HFFc6 (cell line): ENCODE measurements at regions not wholly inside any gene's neighbourhood (a gene's known extent, or its start where the extent isn't known, plus 50 kb on each side); places are given as distances from the start of the nearest gene placed in this dataset.

Source experiments
- DNase-seq: peaks from one replicate; pipeline ENCODE4 v3.0.0-alpha.2; 2018
- H3K27ac Mint-ChIP-seq: 2 replicates; pipeline ENCODE4 v1.8.0; 2020; ENCODE audit warnings: mild to moderate bottlenecking, mixed read lengths
- H3K27me3 Mint-ChIP-seq: 2 replicates; pipeline ENCODE4 v1.8.0; 2021; ENCODE audit warnings: mild to moderate bottlenecking, moderate library complexity, mixed read lengths; ENCODE audit not compliant: insufficient read depth
- H3K36me3 Mint-ChIP-seq: 2 replicates; pipeline ENCODE4 v1.8.0; 2021; ENCODE audit warnings: low read depth, mixed read lengths
- H3K4me1 Mint-ChIP-seq: 2 replicates; pipeline ENCODE4 v1.8.0; 2020; ENCODE audit warnings: low read depth, mixed read lengths
- H3K4me3 Mint-ChIP-seq: 2 replicates; pipeline ENCODE4 v1.8.0; 2020; ENCODE audit warnings: mild to moderate bottlenecking, moderate library complexity, mixed read lengths
- H3K9me3 Mint-ChIP-seq: 2 replicates; pipeline ENCODE4 v1.8.0; 2020; ENCODE audit warnings: mild to moderate bottlenecking, mixed read lengths
- CTCF ChIP-seq: fragments of 200-600 bp; sonication (generic); IDR thresholded peaks from 2 replicates; pipeline ENCODE4 v1.5.0; 2021; ENCODE audit warnings: antibody characterized with exemption, mild to moderate bottlenecking

DNA sequence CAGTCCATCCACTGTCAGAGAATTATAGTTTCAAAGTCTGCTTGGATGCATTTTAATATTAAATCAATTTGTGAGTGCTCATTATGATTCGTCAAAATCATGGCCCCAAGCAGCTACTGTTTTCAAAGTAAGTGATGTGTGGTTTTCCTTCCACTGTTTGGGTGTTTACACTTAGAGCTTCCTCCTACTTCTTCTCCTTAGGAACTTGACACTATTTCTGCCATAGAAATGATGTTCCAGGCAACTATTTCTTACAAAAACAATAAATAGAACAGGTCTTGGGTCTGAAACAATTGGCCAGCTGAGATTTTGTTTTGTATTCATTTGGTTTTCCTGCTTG, 132.8 kb upstream of the RAI14 start:
- Mint-ChIP-seq H3K27ac (peak overlapping the region; percentile 58; the same call in 1 of the 2 replicates), H3K36me3 (no peaks in the 10 kb centered on the region), H3K4me3 (no peak overlapping the region), H3K9me3 (no peaks in the 10 kb centered on the region), H3K4me1 (peaks cover 57% of the 10 kb centered on the region), H3K27me3 (no peaks in the 10 kb centered on the region)
- peak; percentile 48 for TF ChIP-seq CTCF
- no peak for DNase-seq

- H3K27ac Mint-ChIP-seq: peak overlapping the region; percentile 58
- H3K36me3 Mint-ChIP-seq: no peaks in the 10 kb centered on the region
- H3K27me3 Mint-ChIP-seq: no peaks in the 10 kb centered on the region
- H3K4me3 Mint-ChIP-seq: no peak overlapping the region
- no peaks in the 10 kb centered on the region for H3K9me3 Mint-ChIP-seq
- DNase-seq: peak; percentile 68
- peaks cover 53% of the 10 kb centered on the region for H3K4me1 Mint-ChIP-seq
- no peak for TF ChIP-seq CTCF
Measured at GRCh38 chr5:34524123-34524522, 132.0 kb upstream of the RAI14 start.

DNA sequence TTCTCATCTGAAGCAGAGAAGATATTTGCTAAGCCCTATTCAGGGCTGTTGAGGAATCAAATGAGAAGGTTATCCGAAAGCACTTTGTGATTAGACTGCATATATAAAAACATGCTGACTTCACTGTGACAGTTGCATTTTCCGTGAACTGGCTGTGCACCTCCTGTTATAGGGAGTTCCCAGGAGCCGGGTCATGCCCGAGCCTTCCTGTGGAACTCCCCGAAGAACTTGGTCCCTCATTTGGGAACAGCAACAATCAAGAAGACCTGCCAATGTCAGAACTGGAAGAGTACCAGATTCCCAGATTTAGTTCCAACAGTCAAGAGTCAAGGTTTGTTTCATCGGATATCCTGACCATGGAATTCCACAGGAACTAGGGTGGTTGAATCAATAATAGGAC, 130.4 kb upstream of the RAI14 start:
- DNase-seq: no peak
- Mint-ChIP-seq H3K4me1 (peaks cover 48% of the 10 kb centered on the region), H3K4me3 (no peak overlapping the region), H3K9me3 (no peaks in the 10 kb centered on the region), H3K36me3 (no peaks in the 10 kb centered on the region), H3K27ac (no peak overlapping the region), H3K27me3 (no peaks in the 10 kb centered on the region)
- TF ChIP-seq CTCF: no peak

DNA sequence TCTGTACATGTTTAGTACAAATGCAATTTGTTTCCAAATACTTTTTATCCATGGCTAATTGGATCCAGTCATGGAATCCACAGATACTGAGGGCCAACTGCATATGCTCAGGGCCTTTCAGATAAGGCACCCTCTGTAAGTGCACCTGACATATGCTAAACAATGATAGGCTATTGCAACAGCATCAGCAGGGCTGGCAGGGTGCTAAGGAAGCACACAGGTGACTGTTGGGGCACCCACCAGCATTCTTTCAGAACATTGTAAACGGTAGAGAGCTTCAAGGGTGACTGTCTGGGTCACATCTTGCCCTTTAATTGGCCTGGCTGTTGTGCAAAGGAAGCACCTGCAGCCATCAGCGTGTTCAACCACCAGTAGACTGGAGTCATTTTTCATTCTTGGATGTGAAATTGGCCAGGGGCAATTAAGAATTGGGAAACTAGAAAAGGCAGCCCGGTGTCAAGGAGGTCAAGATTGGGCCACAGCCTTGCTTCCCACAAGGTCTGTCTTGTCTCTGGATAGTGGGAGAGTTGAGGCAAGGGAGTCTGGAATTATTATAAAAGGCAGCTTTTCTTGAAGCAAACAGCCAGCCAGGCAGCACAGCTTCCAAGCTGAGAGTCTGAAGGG, 129.3 kb upstream of the RAI14 start:
- H3K4me3 Mint-ChIP-seq: no peak overlapping the region
- no peaks in the 10 kb centered on the region for H3K9me3 Mint-ChIP-seq
- TF ChIP-seq CTCF: no peak
- no peaks in the 10 kb centered on the region for H3K36me3 Mint-ChIP-seq
- H3K4me1 Mint-ChIP-seq: peaks cover 51% of the 10 kb centered on the region
- DNase-seq: no peak
- no peaks in the 10 kb centered on the region for H3K27me3 Mint-ChIP-seq
- no peak overlapping the region for H3K27ac Mint-ChIP-seq

DNA sequence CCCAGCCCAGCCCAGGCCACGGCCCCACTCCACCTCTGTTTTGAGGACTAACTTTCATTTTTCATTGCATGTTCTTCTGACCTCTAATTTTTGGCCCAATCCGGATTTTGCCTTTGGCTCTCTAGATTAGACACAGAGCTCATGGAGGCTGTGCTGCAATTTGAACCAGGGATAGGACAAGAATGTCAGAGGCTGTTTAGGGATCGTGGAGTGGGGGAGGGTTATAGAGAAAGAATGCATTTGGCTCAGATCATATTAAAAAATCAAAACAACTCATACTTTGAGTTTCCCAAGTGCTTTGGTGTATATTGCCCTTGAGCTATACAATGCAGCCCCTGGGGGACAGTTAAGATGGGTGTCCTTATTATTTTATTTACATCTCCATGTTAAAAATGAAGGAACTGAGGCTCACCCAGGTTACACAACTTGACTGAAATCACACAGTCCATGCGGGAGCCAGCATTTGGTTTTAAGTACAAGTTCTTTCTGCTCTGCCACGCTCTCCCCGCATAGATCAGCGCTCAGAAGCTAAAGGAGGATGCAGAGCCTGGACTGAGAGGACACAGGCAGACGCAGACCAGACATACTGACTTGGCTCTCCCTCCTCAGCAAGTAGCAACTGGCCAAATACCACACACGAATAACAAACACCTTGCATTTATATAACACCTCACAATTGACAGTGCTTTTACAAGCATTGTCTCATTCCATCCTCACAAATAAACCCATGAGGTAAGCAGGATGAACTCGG, 126.4 kb upstream of the RAI14 start:
- Mint-ChIP-seq H3K4me1 (peaks cover 51% of the 10 kb centered on the region), H3K27ac (peak overlapping the region; percentile 14; the same call in 1 of the 2 replicates), H3K4me3 (no peak overlapping the region; the same call in 1 of the 2 replicates), H3K36me3 (no peaks in the 10 kb centered on the region), H3K27me3 (peaks cover 3% of the 10 kb centered on the region; the same call in 1 of the 2 replicates), H3K9me3 (no peaks in the 10 kb centered on the region)
- no peak for TF ChIP-seq CTCF
- no peak for DNase-seq
